ENCODE measurements at regions not wholly inside any gene's neighbourhood (a gene's known extent, or its start where the extent isn't known, plus 50 kb on each side); places are given as distances from the start of the nearest gene placed in this dataset.

DNA sequence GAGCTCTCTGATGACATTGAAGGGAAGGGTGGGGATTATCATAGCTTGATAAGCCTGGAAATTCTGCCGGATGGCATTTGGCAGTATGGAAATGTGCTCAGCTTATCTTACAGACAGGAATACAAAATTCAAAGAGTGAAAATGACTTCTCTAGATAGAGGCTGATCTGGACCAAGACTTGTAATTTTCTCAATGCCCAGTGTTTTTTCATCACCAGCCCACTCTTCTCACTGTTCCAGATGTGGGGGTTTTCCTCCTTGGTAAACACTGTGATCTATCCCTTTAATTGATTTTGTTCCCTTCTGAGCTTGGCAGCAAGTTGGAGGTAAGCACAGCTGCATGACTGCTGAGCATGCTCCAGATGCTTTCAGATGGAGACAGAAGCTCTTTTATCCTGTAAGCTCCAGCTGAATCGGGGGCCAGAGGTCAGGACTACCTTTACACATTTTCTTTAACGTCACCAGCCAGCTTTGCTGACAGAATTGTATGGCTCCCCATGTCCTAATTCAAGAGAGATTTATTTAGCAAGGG, 287.4 kb upstream of the TCF4 start:
- in situ Hi-C loops (cut with HindIII; ENCODE audit: low pct_unique_long_range_greater_than_20kb, low sequenced_read_pairs) (no loop called here), intact Hi-C loops (cut with micrococcal nuclease; ENCODE audit: unreplicated experiment) (no loop called here)
- H3K4me1 ChIP-seq (ENCODE audit: control insufficient read depth, insufficient read depth, low read length) = no peaks in the 10 kb centered on the region
- H3K4me3 ChIP-seq (ENCODE audit: low read depth in 2 of 2, low read length in 2 of 2) = no peak overlapping the region
- ChIA-PET CTCF (no interaction called here), POLR2A (no interaction called here)
- no peaks in the 10 kb centered on the region for H3K27me3 ChIP-seq (ENCODE audit: control insufficient read depth, insufficient read depth, low read length)
- BruUV-seq (replicated peaks) = no TSS peak
- H3K9me3 ChIP-seq (ENCODE audit: control insufficient read depth, insufficient read depth, low read depth, low read length) = no peaks in the 10 kb centered on the region
- ATAC-seq (no peak), DNase-seq (ENCODE audit: low read depth, low spot score) (no peak)
- TF ChIP-seq SIN3A (IDR thresholded peaks at IDR 0.05; ENCODE audit: borderline replicate concordance, insufficient read depth, low read depth, low read length) (no peak), POLR2AphosphoS5 (IDR thresholded peaks at IDR 0.05; ENCODE audit: low read depth, low read length) (no peak), CTCF (IDR thresholded peaks at IDR 0.05) (no peak), TCF7L2 (IDR thresholded peaks at IDR 0.05; ENCODE audit: low read depth, low read length) (no peak), REST (IDR thresholded peaks at IDR 0.05; ENCODE audit: insufficient read depth in 1 of 2, low read depth in 2 of 2, low read length in 1 of 2) (no peak)
- H3K27ac ChIP-seq (ENCODE audit: low read length) = no peak overlapping the region
- H3K36me3 ChIP-seq (ENCODE audit: control insufficient read depth, insufficient read depth, low read length) = no peaks in the 10 kb centered on the region

GRCh38 chr18:55869556-55870501, 281.8 kb upstream of the TCF4 start:
- BruUV-seq (replicated peaks) = no TSS peak
- DNase-seq (ENCODE audit: low read depth, low spot score) (no peak), ATAC-seq (no peak)
- in situ Hi-C loops (cut with HindIII; ENCODE audit: low pct_unique_long_range_greater_than_20kb, low sequenced_read_pairs) (no loop called here), intact Hi-C loops (cut with micrococcal nuclease; ENCODE audit: unreplicated experiment) (no loop called here)
- TF ChIP-seq POLR2AphosphoS5 (IDR thresholded peaks at IDR 0.05; ENCODE audit: low read depth, low read length) (no peak), SIN3A (IDR thresholded peaks at IDR 0.05; ENCODE audit: borderline replicate concordance, insufficient read depth, low read depth, low read length) (no peak), TCF7L2 (IDR thresholded peaks at IDR 0.05; ENCODE audit: low read depth, low read length) (no peak), REST (IDR thresholded peaks at IDR 0.05; ENCODE audit: insufficient read depth in 1 of 2, low read depth in 2 of 2, low read length in 1 of 2) (no peak), CTCF (IDR thresholded peaks at IDR 0.05) (no peak)
- no peak overlapping the region for H3K27ac ChIP-seq (ENCODE audit: low read length)
- H3K4me1 ChIP-seq (ENCODE audit: control insufficient read depth, insufficient read depth, low read length) = no peaks in the 10 kb centered on the region
- no peaks in the 10 kb centered on the region for H3K9me3 ChIP-seq (ENCODE audit: control insufficient read depth, insufficient read depth, low read depth, low read length)
- H3K27me3 ChIP-seq (ENCODE audit: control insufficient read depth, insufficient read depth, low read length) = no peaks in the 10 kb centered on the region
- POLR2A ChIA-PET = no interaction called here
- no peak overlapping the region for H3K4me3 ChIP-seq (ENCODE audit: low read depth in 2 of 2, low read length in 2 of 2)
- CTCF ChIA-PET = no interaction called here
- no peaks in the 10 kb centered on the region for H3K36me3 ChIP-seq (ENCODE audit: control insufficient read depth, insufficient read depth, low read length)

All from Panc1 (cell line).